Cardiac septum (tissue), 1 donor: ENCODE measurements at regions not wholly inside any gene's neighbourhood (a gene's known extent, or its start where the extent isn't known, plus 50 kb on each side); places are given as distances from the start of the nearest gene placed in this dataset.
"Not testable (repeated sequence)": the region's sequence is repeated elsewhere in the genome, so short reads cannot be mapped to it uniquely, and the experiment has no call there.

Experiments
- DNase-seq: peaks from one replicate; pipeline ENCODE4 v3.0.0-alpha.2; 2020; ENCODE audit warnings: low spot score
- intact Hi-C: fragments of 100-400 bp; cut with DNase I; formaldehyde crosslinking; loops from one replicate; pipeline ENCODE4 v1.14.0; 2022
- donor health status: DM: no; HTN: no; CAD: no.

GRCh38 chr22:48827268-48827846 lies 1000.3 kb downstream of the BRD1 start:
- no peak for DNase-seq
- intact Hi-C loops = no loop called here

- intact Hi-C loops = no loop called here
- DNase-seq = no peak
Measured at GRCh38 chr22:48826546-48826945, 1001.1 kb downstream of the BRD1 start.

DNA sequence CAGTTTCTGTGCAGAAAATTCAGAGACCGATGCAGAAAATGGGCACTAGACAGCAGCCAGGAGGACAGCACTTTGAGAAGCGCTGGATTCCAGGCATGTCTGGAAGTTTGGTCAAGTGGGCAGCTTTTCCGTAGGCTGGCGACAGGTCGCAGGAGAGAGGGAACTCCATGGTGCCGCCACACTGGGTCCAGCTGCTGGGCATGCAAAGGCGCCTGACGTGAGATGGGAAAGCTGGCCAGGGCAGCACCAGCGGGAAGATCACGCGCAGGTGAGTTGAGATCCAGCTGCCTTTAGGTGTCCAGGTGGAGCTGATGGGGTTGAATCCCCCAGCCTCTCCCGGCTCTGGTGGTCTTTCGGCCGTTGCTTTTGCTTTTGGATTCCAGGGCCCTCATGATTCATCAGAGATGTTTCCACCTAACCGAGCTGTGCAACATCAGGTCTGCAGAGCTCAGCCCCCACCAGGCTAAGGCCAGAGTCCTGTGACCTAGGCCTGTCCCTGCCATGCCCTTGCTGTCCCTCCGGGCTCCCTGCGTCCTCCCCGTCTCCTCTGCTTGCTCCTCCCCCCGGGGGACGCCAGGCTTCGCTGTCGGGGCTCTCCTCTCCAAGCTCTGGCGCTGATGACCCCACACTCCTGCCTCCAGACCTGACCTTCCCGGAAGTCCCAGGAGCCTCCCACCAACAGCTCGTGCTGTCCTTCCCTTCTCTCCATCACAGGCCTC lies 1001.7 kb downstream of the BRD1 start:
- no peak for DNase-seq
- intact Hi-C loops = no loop called here

DNA sequence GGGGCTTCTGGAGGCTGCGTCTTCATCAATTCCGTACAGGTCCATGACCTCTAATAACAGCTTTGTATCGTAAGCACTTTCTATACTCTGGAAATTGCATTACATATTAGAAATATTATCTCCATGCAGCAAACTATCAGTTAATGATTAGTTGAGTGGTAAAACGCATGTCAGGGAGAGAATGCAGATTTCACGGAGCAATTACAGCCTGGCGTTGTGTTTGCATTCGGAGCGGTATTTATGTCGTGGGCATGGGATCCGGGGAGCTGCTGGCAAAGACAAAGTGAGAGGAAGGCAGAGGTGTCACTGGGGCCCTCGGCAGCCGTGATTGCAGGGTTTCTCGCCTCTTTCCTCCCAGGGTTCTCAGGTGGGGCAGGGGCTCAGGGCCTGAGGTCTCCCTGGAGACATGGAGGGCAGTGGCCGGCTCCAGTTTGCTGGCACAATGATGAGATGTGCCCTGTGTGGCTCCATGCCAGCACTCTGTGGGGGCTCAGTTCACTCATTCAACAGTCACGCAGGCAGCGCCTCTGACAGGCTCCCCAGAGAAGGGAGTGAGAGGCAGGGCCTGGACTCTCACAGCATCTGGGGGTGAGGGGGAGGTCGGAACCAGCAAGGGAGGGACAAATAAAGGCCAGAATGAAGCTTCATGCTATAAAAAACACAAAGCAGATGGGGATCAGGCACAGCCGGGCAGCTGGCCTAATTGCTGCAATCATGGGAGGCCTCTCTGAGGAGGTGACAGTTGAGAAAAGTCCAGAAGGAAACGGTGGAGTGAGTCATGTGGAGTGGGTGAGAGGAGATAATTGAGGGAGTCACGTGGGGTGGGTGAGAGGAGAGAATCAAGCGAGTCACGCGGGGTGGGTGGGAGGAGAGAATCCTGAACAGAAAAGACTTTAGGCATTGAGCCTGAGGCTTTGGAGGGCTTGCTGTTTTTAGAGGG lies 1002.7 kb downstream of the BRD1 start:
- DNase-seq = no peak
- intact Hi-C loops = no loop called here

GRCh38 chr22:48823941-48824340 lies 1003.7 kb downstream of the BRD1 start:
- no peak for DNase-seq
- intact Hi-C loops = no loop called here

- intact Hi-C loops = no loop called here
- no peak for DNase-seq
Measured at GRCh38 chr22:48822278-48823233, 1005.1 kb downstream of the BRD1 start.

- intact Hi-C loops = no loop called here
- no peak for DNase-seq
Measured at GRCh38 chr22:48821727-48822126, 1005.9 kb downstream of the BRD1 start.

DNA sequence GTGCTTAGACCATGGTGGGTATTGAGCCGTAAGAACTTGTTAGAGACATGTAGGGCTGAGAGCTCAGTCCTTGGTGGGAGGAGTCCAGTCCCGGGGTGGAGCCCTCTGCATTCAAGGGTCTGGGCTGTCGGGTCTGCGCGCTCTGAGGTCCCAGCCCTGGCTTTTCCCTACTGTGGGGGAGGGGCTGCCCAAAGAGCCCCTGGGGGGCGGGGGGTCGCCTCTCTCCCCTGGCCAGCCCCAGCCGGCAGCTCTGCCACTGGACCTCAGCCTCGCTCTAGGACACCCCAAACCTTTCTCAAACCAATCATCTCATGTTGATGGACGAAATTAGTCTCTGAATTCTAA lies 1006.4 kb downstream of the BRD1 start:
- intact Hi-C loops = no loop called here
- no peak for DNase-seq

DNA sequence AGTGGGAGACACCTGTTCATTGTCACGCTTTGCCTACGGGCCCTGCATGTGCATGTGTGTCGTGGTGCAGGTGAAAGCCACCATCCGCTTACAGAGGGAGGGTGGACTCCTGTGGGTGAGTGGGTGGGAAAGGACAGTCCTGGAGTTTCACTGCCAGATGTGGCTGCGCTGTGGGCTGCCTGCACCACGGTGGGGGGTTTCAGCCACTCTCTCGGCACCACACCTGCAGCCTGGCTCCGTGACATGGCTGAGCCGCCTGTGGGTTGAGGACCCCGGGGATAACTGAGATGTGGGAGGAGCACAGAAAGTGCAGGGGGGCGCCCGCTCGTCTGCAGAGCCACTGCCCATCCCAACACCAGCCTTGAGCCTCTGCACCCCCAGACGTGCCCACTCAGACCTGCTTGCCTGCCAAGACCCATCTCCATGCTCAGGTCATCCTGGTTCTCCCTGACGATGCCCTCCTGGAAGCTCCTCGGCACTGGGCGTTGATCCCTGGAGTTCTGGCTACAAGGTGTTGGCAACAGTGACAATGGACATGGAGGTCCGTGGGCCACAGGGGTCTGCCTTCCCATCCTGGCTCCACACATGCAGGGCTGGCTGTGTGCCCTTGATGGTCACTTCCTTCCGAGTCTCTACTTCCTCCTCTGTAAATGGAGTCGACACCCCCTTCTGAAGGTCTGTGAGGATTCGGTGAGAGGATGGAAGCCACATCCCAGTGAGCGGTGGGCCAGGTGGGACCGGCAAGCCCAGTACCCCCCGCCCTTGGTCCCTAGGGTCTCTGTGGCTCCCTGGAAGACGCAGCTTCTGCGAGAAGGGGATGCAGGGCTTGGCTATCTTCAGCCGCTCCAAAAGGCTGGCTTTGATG lies 1007.0 kb downstream of the BRD1 start:
- intact Hi-C loops = no loop called here
- no peak for DNase-seq

DNA sequence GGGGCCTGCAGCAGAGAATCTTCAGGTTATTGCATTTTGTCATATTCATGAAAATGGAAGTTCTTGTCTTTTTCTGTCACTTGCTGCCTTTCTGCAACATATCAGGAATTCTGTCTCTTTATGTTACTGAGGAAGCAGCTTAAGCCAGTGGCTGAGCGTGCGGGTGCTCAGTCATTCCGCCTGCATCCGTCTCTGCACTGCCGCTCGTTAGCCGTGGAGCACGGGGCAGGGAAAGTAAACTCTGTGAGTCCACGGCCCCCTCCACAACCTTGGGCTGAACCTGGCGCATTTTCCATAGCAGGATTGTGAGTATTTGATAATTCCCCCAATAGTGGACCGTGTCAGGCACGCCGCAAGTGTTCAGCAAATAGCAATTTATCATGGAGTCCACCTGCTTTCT lies 1007.7 kb downstream of the BRD1 start:
- DNase-seq = no peak
- intact Hi-C loops = no loop called here

GRCh38 chr22:48819232-48819631 lies 1008.4 kb downstream of the BRD1 start:
- intact Hi-C loops = no loop called here
- DNase-seq = no peak

DNA sequence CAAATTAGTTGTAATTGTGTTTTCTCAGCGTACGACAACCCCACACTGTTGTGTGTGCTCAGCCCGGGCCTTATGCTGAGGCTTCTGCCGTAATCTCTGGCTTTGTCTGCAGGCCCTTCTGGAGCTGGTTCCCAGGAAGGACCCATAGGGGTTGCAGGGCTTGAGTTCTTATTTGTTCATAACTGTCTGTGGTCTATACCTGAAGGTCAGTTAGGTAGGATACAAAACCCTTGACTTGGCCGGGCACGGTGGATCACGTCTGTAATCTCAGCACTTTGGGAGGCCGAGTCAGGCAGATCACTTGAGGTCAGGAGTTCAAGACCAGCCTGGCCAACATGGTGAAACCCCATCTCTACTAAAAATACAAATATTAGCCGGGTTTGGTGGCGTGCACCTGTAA lies 1010.2 kb downstream of the BRD1 start:
- DNase-seq, intact Hi-C loops: not testable (repeated sequence)

GRCh38 chr22:48811885-48812284 lies 1015.8 kb downstream of the BRD1 start:
- intact Hi-C loops = no loop called here
- no peak for DNase-seq

DNA sequence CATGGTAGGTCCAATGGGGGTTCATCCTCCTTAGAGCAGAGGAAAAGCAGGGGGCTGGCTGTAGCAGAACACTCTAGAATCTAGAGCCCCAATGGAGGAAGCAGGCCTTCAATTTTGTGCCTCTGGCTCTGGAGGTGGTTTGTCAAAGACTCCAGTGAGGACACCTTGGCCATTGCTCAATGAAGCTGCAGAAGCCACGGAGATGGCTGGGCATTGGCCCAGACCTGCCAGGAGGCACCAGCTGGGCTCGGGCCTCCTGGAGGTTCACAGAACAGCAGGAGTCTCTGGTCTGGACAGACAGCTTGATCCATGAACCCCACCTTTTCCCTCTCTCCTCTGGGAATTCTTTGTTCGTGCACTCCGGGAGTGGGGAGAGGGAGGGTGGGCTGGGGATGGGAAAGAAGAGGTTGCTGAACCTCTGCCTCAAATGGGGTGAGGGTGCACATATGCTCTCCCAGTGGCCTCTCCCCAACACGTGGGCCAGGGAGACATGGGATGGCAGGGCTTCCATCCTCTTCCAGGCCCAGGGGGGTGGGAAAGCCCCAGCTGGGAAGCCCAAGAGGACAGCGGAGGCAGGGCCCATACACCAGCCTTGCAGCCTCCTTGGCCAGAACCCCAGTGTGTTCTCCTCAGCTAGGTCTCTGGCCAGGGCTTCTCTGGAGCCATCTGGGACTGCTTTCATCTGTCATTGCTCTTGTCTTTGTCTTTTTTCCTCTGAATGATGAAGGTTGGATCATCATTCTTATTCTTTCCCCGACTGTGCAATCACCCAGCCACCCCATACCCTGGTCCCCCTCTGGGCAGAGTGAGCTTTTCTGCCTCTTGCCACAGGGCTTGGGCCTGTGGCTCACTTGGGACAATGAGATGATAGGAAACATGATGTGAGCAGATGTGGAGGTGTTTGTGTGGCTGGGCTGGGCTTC lies 1019.4 kb downstream of the BRD1 start:
- DNase-seq = peak; percentile 43
- intact Hi-C loops = no loop called here

DNA sequence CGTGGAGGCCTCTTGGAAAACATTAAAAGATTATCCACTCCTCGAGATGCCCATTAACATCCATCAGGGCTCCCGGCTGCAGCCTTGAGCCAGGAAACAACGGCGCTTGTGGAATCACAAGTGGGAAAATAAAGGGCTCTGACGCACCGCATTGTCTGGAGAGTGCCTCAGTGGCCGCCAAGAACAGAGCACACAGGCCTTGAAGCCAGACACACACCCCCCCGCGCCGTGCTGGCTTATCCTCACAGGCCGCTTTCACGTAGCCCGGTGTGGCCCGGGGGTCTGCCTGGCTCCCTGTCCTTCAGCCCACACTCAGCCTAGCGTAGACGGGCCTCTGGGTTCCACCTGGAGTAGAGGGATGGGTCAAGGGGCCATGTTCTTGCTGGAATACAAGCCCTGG lies 1020.5 kb downstream of the BRD1 start:
- intact Hi-C loops = no loop called here

DNA sequence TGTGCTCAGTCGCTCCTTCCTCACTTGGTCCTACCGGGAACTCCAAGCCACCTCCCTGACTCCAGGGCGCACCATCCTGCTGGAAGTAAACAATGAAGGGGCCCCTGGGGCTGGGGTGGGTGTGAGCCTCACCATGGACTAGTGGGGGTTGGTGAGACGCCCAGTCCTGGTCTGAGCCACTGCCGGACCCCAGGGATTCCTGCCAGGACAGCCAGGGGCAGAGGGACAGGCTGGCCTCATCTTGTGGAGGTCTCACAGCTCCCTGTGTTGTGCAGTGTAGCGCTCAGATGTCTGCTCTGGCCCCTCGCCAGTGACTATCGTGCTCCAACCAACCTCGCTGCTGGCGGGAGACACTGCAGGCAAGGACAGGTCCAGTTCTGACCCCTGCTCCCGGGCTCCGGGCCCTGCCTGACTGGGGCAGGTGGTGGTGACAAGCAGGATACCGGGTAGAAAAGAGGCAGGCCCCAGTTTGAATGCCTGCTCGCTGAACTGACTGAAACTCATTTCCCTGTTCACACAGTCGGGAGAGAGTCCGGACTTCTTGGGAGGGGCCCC lies 1021.4 kb downstream of the BRD1 start:
- intact Hi-C loops = no loop called here
- peak; percentile 66 for DNase-seq

More for the DNA sequence above, 1020.5 kb downstream of the BRD1 start:
- peak; percentile 57 for DNase-seq

DNA sequence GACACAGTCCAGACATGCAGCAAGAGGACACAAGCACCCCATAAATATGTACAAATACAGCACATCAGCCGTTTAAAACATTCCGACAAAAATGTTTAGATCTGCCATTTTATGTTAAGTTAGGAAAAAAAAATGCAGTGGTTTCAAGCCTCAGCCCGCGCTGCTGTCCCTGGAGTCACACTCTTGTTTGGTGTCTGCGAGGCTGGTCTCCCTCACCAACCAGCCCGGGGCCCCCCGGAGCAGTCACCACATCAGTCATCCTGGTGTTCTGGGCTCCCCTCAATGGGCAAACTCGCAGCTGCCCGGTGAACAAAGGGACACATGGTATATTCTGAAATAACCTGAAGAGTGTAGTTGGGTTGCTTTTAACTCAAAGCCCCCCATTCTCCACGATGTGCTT lies 1022.2 kb downstream of the BRD1 start:
- intact Hi-C loops = no loop called here
- peak; percentile 29 for DNase-seq
